BLaER1 (cell line): ENCODE measurements at regions not wholly inside any gene's neighbourhood (a gene's known extent, or its start where the extent isn't known, plus 50 kb on each side); places are given as distances from the start of the nearest gene placed in this dataset.

Experiments
- H3K27ac ChIP-seq: shearing (Covaris generic); formaldehyde crosslinking; 2 replicates; pipeline ENCODE4 v1.8.1; 2022
- H3K27me3 ChIP-seq: shearing (Covaris generic); formaldehyde crosslinking; 2 replicates; pipeline ENCODE4 v1.8.1; 2022
- H3K36me3 ChIP-seq: shearing (Covaris generic); formaldehyde crosslinking; 2 replicates; pipeline ENCODE4 v1.8.1; 2022
- H3K4me1 ChIP-seq: shearing (Covaris generic); formaldehyde crosslinking; 2 replicates; pipeline ENCODE4 v1.8.1; 2022
- H3K4me2 ChIP-seq: shearing (Covaris generic); formaldehyde crosslinking; 2 replicates; pipeline ENCODE4 v1.8.1; 2022
- H3K4me3 ChIP-seq: shearing (Covaris generic); formaldehyde crosslinking; 2 replicates; pipeline ENCODE4 v1.8.1; 2022
- H3K9ac ChIP-seq: shearing (Covaris generic); formaldehyde crosslinking; 2 replicates; pipeline ENCODE4 v1.8.1; 2022
- H3K9me3 ChIP-seq: shearing (Covaris generic); formaldehyde crosslinking; 2 replicates; pipeline ENCODE4 v1.8.1; 2022
- H4K20me1 ChIP-seq: shearing (Covaris generic); formaldehyde crosslinking; 2 replicates; pipeline ENCODE4 v1.8.1; 2022
- Cebpa-rat ChIP-seq: shearing (Covaris generic); IDR thresholded peaks from 2 replicates; pipeline ENCODE4 v1.8.1; 2022

DNA sequence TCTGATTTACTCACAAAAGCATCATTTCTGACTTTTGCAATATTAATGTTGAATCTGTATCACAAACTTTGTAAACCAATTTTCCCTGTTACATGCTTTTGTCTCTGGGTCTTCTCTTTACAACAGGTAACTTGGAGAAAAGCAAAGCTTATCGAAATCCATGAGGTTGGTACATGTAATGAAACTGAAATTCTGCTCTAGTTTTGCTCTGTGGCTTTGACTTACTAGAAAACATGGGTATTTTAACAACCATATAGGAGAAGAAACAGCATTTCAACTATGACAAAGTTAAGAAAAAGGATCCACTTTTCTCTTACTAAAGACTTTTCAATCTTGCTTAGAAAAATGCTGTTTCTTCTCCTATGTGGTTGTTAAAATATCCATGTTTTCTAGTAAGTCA, 645.8 kb downstream of the STIM2 start:
- Histone ChIP-seq H3K9ac (no peak overlapping the region), H3K27ac (no peak overlapping the region), H3K4me1 (no peaks in the 10 kb centered on the region), H4K20me1 (no peaks in the 10 kb centered on the region), H3K4me2 (no peak overlapping the region), H3K4me3 (no peak overlapping the region), H3K9me3 (no peaks in the 10 kb centered on the region; the same call in 1 of the 2 replicates), H3K36me3 (no peaks in the 10 kb centered on the region), H3K27me3 (no peaks in the 10 kb centered on the region)
- TF ChIP-seq Cebpa-rat = no peak

DNA sequence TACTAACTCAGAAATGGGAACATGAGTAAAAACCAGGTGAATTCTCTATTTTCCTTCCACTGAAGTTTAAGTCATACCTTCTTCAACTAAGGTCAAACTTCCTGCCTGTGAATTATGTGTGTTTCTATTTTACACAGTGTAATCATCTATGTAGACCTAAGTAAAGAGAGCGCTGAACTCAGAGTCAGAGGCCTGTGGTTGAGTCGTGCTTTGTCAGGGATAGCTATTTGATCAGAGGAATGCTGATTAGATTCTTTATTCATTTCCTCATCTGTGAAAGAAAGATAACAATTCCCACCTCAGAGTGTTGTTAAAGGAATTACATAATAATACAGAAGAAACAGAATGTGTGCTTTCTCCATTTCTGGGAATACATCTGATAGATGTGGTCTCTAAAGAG, 654.1 kb downstream of the STIM2 start:
- no peaks in the 10 kb centered on the region; the same call in 1 of the 2 replicates for H3K9me3 ChIP-seq
- no peaks in the 10 kb centered on the region for H3K27me3 ChIP-seq
- H3K36me3 ChIP-seq = no peaks in the 10 kb centered on the region
- no peak overlapping the region for H3K4me3 ChIP-seq
- H3K27ac ChIP-seq = no peak overlapping the region
- H3K4me1 ChIP-seq = no peaks in the 10 kb centered on the region
- no peak overlapping the region for H3K4me2 ChIP-seq
- H3K9ac ChIP-seq = no peak overlapping the region
- no peak for TF ChIP-seq Cebpa-rat
- H4K20me1 ChIP-seq = no peaks in the 10 kb centered on the region

DNA sequence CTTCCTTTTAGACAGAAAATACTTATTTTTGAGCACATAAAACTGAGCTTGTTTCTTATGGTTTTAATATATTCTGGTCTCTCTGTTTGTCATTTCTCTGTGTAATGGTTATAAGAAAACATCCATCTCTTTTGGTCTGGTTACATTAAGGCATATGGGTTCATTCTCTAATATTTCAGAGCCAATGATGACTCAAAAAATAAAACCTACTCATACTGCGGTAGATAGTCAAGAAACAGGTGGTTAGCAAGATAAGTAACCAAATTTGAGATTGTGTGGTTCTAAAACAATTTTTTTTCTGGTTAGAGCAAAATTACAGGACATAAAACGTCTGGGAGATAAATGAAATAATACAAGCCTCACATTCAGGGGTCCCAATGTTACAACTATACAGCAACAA, 654.5 kb downstream of the STIM2 start:
- H3K4me2 ChIP-seq = no peak overlapping the region
- H3K27me3 ChIP-seq = no peaks in the 10 kb centered on the region
- H3K9me3 ChIP-seq = no peaks in the 10 kb centered on the region; the same call in 1 of the 2 replicates
- H3K36me3 ChIP-seq = no peaks in the 10 kb centered on the region
- no peaks in the 10 kb centered on the region for H4K20me1 ChIP-seq
- no peak for TF ChIP-seq Cebpa-rat
- no peak overlapping the region for H3K4me3 ChIP-seq
- no peak overlapping the region for H3K9ac ChIP-seq
- H3K4me1 ChIP-seq = no peaks in the 10 kb centered on the region
- no peak overlapping the region for H3K27ac ChIP-seq

DNA sequence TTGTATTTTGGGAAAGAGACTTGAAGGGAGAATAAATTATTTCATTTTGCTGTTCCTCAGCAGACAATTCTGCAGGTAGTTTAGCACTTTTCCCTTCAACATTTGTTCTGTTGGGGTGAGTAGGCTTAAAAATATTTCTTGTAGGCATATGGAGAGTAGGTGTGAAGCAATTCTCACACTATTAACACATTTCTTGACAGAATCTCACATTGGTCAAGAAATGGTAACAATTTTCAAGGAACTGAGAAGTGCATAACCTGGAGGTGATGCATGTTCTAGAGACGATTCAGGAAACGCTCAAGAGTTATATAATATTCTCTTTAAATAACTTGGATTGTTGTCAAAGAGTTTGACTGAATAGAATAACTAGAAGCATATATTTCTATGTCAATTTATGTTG, 658.2 kb downstream of the STIM2 start:
- Histone ChIP-seq H3K9me3 (no peaks in the 10 kb centered on the region), H3K27me3 (no peaks in the 10 kb centered on the region)
- TF ChIP-seq Cebpa-rat = no peak

DNA sequence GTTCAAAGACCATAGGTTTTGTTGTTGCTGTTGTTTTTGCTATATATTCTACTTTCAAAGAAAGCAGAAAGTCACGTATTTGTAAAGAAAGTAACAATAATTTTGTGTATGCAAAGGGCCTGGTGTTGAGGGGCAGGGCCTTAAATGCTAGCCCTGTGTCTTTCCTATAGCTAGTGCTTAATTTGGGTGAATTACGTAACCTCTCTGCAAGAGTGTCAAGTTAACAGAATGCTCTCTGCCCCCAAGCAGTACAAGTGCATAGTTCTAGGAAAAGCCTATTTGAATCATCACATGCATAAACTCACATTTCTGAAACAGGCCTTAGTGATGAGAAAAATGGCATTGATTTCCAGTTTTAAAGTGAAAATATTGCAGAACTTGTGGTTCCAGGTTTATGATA, 663.6 kb downstream of the STIM2 start:
- Histone ChIP-seq H3K4me1 (no peaks in the 10 kb centered on the region), H3K4me3 (no peak overlapping the region), H3K4me2 (no peak overlapping the region), H4K20me1 (no peaks in the 10 kb centered on the region), H3K9ac (no peak overlapping the region), H3K27me3 (no peaks in the 10 kb centered on the region), H3K27ac (no peak overlapping the region), H3K9me3 (no peaks in the 10 kb centered on the region), H3K36me3 (no peaks in the 10 kb centered on the region)
- no peak for TF ChIP-seq Cebpa-rat

More for the DNA sequence above, 658.2 kb downstream of the STIM2 start:
- Histone ChIP-seq H3K27ac (no peak overlapping the region), H3K4me2 (no peak overlapping the region), H3K4me3 (no peak overlapping the region), H4K20me1 (no peaks in the 10 kb centered on the region), H3K4me1 (no peaks in the 10 kb centered on the region), H3K9ac (no peak overlapping the region), H3K36me3 (no peaks in the 10 kb centered on the region)

DNA sequence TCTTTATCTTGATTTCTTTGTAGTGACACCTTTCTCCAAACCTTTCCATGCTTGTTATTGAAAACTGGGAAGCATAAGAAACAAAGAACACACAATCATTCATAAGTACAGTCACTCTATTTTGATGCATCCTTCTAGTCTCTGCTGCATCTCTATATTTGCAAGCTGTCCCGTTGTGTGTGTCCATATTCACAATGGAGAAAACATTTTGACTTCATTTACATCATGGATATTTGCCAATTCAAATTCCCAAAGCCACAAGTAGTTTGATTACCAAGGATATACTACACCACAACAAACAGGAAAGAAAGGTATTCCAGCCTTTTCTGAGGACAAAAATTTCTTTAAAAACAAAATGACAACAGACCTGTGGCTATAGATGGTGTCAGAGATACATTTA, 673.8 kb downstream of the STIM2 start:
- H4K20me1 ChIP-seq = no peaks in the 10 kb centered on the region
- no peaks in the 10 kb centered on the region for H3K9me3 ChIP-seq
- no peak for TF ChIP-seq Cebpa-rat
- no peaks in the 10 kb centered on the region for H3K27me3 ChIP-seq
- no peak overlapping the region for H3K9ac ChIP-seq
- H3K4me3 ChIP-seq = no peak overlapping the region
- no peaks in the 10 kb centered on the region for H3K36me3 ChIP-seq
- no peak overlapping the region for H3K4me2 ChIP-seq
- H3K4me1 ChIP-seq = no peaks in the 10 kb centered on the region
- no peak overlapping the region for H3K27ac ChIP-seq

DNA sequence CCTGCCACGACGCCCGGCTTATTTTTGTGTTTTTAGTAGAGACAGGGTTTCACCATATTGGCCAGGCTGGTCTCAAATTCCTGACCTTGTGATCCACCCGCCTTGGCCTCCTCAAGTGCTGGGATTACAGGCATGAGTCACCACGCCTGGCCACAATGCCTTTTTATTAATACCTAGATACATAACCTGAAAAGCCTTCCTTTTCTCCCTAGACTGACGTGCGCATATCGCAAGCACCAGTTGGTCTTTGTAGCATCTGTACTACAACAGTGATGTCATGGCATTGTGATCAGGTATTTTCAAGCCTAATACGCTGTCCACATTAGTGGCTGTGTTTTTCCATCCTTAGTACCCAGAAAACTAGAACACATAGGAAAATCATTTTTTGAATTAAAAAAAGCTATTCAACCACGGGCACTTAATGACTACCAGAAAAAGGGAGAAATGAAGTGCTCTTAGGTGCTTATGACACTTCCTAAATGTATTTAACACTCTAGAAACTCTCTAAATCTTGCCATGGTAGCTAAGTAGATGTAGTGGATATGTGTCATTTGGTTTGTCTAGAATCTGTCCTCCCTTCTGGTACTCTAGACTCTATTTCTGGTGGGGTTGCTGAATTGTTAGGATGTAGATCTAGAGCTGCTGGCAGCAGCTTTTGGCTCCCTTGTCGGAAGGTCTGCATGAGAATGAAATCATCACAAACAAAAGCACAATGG, 707.8 kb downstream of the STIM2 start:
- H3K27me3 ChIP-seq = no peaks in the 10 kb centered on the region
- H4K20me1 ChIP-seq = no peaks in the 10 kb centered on the region
- H3K27ac ChIP-seq = no peak overlapping the region
- no peak overlapping the region for H3K9ac ChIP-seq
- no peaks in the 10 kb centered on the region for H3K4me1 ChIP-seq
- no peak overlapping the region for H3K4me3 ChIP-seq
- no peak for TF ChIP-seq Cebpa-rat
- H3K36me3 ChIP-seq = no peaks in the 10 kb centered on the region
- no peaks in the 10 kb centered on the region for H3K9me3 ChIP-seq
- H3K4me2 ChIP-seq = no peak overlapping the region

DNA sequence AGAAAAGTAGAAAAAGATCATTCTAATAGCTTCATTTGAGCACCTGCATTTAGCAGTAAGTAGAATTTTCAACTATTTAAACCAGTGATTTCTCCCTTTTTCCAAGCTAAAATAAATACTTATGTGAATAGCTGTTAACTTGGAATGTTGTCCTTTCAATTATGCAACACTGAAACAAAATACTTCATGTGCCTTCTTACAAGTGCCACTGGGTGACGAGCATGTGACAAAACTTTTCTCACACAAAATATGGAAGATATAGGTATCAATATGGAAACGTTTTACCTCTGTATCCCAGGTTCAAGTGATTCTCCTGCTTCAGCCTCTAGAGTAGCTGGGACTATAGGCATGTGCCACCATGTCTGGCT, 708.3 kb downstream of the STIM2 start:
- Histone ChIP-seq H3K4me3 (no peak overlapping the region), H3K36me3 (no peaks in the 10 kb centered on the region), H3K4me2 (no peak overlapping the region), H3K9me3 (no peaks in the 10 kb centered on the region), H3K9ac (no peak overlapping the region), H4K20me1 (no peaks in the 10 kb centered on the region), H3K27ac (no peak overlapping the region), H3K27me3 (no peaks in the 10 kb centered on the region), H3K4me1 (no peaks in the 10 kb centered on the region)
- TF ChIP-seq Cebpa-rat = no peak

DNA sequence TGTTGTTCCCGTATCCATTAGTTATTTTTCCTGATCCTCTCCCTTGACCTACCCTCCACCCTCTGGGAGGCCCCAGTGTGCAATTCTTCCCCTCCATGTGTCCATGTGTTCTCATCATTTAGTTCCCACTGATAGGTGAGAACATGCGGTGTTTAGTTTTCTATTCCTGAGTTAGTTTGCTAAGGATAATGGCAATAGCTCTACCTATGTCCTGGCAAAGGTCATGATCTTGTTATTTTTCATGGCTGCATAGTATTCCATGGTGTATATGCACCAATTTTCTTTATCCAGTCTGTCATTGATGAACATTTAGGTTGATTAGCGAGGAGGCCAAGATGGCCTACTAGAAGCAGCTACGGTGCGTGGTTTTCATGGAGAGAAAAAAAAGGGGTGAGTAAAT, 714.1 kb downstream of the STIM2 start:
- no peaks in the 10 kb centered on the region for H3K36me3 ChIP-seq
- TF ChIP-seq Cebpa-rat = no peak
- no peaks in the 10 kb centered on the region for H4K20me1 ChIP-seq
- H3K9ac ChIP-seq = no peak overlapping the region
- no peaks in the 10 kb centered on the region for H3K27me3 ChIP-seq
- H3K4me1 ChIP-seq = no peaks in the 10 kb centered on the region
- H3K4me3 ChIP-seq = no peak overlapping the region
- H3K9me3 ChIP-seq = no peaks in the 10 kb centered on the region; the same call in 1 of the 2 replicates
- H3K27ac ChIP-seq = no peak overlapping the region
- H3K4me2 ChIP-seq = no peak overlapping the region

DNA sequence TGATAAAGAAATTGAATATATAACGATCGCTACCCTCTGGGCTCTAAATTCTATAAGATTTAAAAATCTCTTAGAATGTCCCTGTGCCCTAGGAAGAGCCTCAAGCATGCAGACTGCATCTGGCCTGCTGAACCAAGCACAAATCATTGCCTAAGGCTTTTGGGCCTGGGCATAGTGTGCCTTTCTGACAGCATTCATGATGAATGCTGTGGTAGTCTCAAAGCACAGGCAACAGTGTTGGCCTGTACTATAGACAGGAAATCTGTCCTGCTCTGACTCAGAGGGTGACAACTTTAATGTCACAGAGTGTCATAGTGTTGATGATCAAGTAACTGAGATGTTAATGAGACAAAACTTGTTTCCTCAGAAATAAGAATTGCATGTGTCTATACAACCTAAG, 717.3 kb downstream of the STIM2 start:
- no peak for TF ChIP-seq Cebpa-rat
- Histone ChIP-seq H3K27ac (no peak overlapping the region), H3K9ac (no peak overlapping the region), H3K27me3 (no peaks in the 10 kb centered on the region), H3K4me3 (no peak overlapping the region), H3K4me2 (no peak overlapping the region), H3K36me3 (no peaks in the 10 kb centered on the region), H4K20me1 (no peaks in the 10 kb centered on the region), H3K4me1 (no peaks in the 10 kb centered on the region), H3K9me3 (no peaks in the 10 kb centered on the region; the same call in 1 of the 2 replicates)

DNA sequence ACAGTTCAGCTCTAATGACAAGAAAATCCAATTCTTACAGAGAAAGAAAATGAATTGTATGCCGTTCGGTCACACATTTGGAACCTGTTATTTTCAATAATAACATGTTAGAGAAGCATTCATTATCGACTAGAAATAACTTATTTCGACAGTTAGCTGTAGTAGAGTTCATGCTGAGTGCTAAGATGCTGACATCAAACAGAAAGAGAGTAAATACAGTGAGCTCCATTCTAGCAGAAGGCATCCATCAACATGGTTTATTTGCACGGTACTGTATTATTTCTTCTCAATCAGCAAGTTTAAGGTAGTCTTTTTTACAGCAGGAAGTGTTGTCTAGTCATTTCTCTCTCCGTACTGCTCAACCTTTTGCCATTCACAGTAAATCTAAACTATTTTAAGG, 732.1 kb downstream of the STIM2 start:
- no peak overlapping the region for H3K27ac ChIP-seq
- no peaks in the 10 kb centered on the region for H3K4me1 ChIP-seq
- H3K9me3 ChIP-seq = no peaks in the 10 kb centered on the region
- TF ChIP-seq Cebpa-rat = no peak
- H3K4me2 ChIP-seq = no peak overlapping the region
- H3K4me3 ChIP-seq = no peak overlapping the region
- H3K27me3 ChIP-seq = no peaks in the 10 kb centered on the region
- no peak overlapping the region for H3K9ac ChIP-seq
- no peaks in the 10 kb centered on the region for H4K20me1 ChIP-seq
- no peaks in the 10 kb centered on the region for H3K36me3 ChIP-seq
